ENCODE measurements at regions not wholly inside any gene's neighbourhood (a gene's known extent, or its start where the extent isn't known, plus 50 kb on each side); places are given as distances from the start of the nearest gene placed in this dataset.

DNA sequence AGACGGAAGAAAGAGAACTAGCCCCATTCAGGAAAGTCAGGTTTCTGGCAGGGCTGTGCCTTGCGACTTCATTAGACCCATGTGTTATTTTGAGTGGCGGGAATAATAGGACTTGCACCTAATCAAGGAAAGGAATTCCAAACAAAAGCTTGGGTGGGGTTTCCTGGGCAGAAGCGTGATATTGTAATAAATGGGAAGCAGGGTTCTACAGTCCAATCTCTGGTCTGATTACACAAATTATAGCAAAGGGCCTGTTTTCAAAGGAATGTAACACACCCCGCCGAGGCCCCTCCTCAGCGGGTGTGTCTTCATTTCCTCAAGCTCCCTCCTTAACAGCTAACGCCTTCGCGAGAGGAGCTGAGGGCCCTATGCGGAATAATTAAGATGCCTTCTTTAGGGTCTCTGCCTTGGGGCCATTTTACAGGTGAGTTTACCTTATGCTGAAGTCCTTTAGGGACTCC, 396.0 kb upstream of the C2CD4B start:
- Histone ChIP-seq H3K4me3 (peak overlapping the region in 1 of 2 donors; percentile 9), H3K27me3 (no peaks in the 10 kb centered on the region), H3K9me3 (no peaks in the 10 kb centered on the region), H3K4me1 (peaks cover 32% of the 10 kb centered on the region), H3K27ac (no peak overlapping the region), H3K36me3 (no peaks in the 10 kb centered on the region)
- no peak for DNase-seq (ENCODE audit: extremely low spot score in 2 of 2)
- intact Hi-C loops (cut with DNase I), result no loop called here
- no peak for TF ChIP-seq CTCF (IDR thresholded peaks at IDR 0.05)
- TF ChIP-seq POLR2A (IDR thresholded peaks at IDR 0.05), result no peak
- no peak for TF ChIP-seq POLR2AphosphoS5 (IDR thresholded peaks at IDR 0.05; ENCODE audit: insufficient read depth in 1 of 2, low read depth in 1 of 2)

DNA sequence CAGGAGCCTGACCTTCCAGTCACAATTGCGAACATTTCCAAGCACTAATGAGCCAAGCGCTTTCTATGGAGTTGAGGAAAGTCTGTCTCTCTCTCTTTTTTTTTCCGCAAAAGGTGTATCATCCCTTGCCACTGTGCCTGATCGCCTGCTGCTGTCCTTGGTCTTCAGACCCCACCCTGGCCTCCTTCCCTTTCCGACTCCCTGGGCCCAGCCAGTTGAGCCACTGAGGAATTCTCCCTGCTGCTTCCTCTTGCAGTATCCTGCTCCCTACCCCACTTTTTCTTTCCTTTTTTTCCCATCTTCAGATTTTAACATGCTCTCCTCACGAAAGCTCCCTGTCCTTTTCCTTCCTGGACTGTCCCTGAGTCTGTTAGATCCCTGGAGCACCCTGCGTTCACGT, 396.5 kb upstream of the C2CD4B start:
- H3K27me3 ChIP-seq, result no peaks in the 10 kb centered on the region
- H3K9me3 ChIP-seq, result no peaks in the 10 kb centered on the region
- peak overlapping the region in 1 of 2 donors; percentile 9 for H3K4me3 ChIP-seq
- DNase-seq (ENCODE audit: extremely low spot score in 2 of 2), result no peak
- intact Hi-C loops (cut with DNase I), result no loop called here
- H3K4me1 ChIP-seq, result peaks cover 36% of the 10 kb centered on the region
- H3K27ac ChIP-seq, result no peak overlapping the region
- no peaks in the 10 kb centered on the region for H3K36me3 ChIP-seq
- TF ChIP-seq POLR2A (IDR thresholded peaks at IDR 0.05) (no peak), POLR2AphosphoS5 (IDR thresholded peaks at IDR 0.05; ENCODE audit: insufficient read depth in 1 of 2, low read depth in 1 of 2) (no peak), CTCF (IDR thresholded peaks at IDR 0.05) (no peak)

DNA sequence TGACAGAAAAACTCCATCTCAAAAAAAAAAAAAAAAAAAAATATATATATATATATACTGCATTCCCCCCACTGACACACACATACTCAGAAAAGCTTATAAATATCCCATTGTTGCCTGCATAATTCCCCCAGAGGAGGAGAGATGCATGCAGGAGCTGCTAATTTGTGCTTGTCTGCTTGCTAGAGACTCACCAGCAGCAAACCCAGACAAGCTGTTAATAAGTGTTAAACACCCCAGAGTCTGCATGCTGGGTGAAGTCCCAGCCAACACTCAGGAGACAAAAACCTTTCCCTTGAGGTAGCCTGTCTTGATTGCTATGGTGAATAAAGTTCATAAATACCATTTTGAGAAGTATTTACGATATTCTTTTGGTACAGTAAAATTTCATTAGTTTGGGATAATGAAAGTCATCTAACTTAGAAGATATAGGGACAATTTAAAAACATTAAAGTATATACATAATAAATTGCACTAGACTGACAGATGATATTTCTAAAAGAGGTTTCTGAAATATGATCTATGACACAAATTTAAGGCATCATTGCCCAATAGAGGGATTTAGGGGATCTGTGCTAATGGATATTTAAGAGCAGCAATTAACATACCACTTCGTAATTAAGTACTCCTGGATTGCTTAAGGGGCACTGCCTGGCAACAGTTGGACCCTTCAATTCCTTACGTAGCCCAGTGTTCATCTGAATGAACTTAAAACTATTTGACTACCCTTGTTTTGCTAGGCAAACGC, 400.0 kb upstream of the C2CD4B start:
- no peaks in the 10 kb centered on the region for H3K27me3 ChIP-seq
- TF ChIP-seq POLR2AphosphoS5 (IDR thresholded peaks at IDR 0.05; ENCODE audit: insufficient read depth in 1 of 2, low read depth in 1 of 2), result no peak
- no peak for TF ChIP-seq POLR2A (IDR thresholded peaks at IDR 0.05)
- TF ChIP-seq CTCF (IDR thresholded peaks at IDR 0.05), result no peak
- no peaks in the 10 kb centered on the region for H3K36me3 ChIP-seq
- intact Hi-C loops (cut with DNase I), result no loop called here
- no peak overlapping the region for H3K27ac ChIP-seq
- H3K9me3 ChIP-seq, result no peaks in the 10 kb centered on the region
- DNase-seq (ENCODE audit: extremely low spot score in 2 of 2), result no peak
- H3K4me3 ChIP-seq, result no peak overlapping the region
- peaks cover 24% of the 10 kb centered on the region for H3K4me1 ChIP-seq

- TF ChIP-seq POLR2A (IDR thresholded peaks at IDR 0.05), result no peak
- H3K4me1 ChIP-seq, result peaks cover 27% of the 10 kb centered on the region
- DNase-seq (ENCODE audit: extremely low spot score in 2 of 2), result no peak
Observed at GRCh38 chr15:62565634-62566026, 400.5 kb upstream of the C2CD4B start.

DNA sequence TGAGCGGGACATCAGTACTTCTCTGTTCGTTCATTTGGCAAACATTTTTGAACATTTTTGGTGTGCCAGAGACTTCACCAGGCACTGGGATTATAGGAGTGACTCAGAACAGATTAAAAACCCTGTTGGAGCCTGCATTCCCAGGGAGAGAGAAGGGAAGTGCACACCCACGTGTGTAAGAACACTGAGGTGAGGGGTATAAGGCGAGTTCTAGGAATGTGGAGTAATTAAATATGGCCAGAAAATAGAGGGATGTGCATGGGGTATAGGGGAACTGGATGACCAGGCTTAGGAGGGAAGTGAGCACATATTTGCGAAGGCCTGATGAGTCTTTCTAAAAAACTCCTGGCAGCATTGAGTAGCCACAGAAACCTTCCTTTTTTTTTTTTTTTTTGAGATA, 401.2 kb upstream of the C2CD4B start:
- no peak for TF ChIP-seq POLR2A (IDR thresholded peaks at IDR 0.05)
- TF ChIP-seq CTCF (IDR thresholded peaks at IDR 0.05), result no peak
- TF ChIP-seq POLR2AphosphoS5 (IDR thresholded peaks at IDR 0.05; ENCODE audit: insufficient read depth in 1 of 2, low read depth in 1 of 2), result no peak
- no peaks in the 10 kb centered on the region for H3K9me3 ChIP-seq
- intact Hi-C loops (cut with DNase I), result no loop called here
- no peak for DNase-seq (ENCODE audit: extremely low spot score in 2 of 2)
- H3K27me3 ChIP-seq, result no peaks in the 10 kb centered on the region
- peaks cover 27% of the 10 kb centered on the region for H3K4me1 ChIP-seq
- no peak overlapping the region for H3K27ac ChIP-seq
- H3K4me3 ChIP-seq, result no peak overlapping the region
- no peaks in the 10 kb centered on the region for H3K36me3 ChIP-seq

More at GRCh38 chr15:62565634-62566026, 400.5 kb upstream of the C2CD4B start:
- no peak overlapping the region for H3K27ac ChIP-seq
- intact Hi-C loops (cut with DNase I), result no loop called here
- no peaks in the 10 kb centered on the region for H3K36me3 ChIP-seq
- no peaks in the 10 kb centered on the region for H3K9me3 ChIP-seq
- no peak overlapping the region for H3K4me3 ChIP-seq
- no peaks in the 10 kb centered on the region for H3K27me3 ChIP-seq
